Tongue (tissue), 1 donor: ENCODE measurements at regions not wholly inside any gene's neighbourhood (a gene's known extent, or its start where the extent isn't known, plus 50 kb on each side); places are given as distances from the start of the nearest gene placed in this dataset.
"Not testable (repeated sequence)": the region's sequence is repeated elsewhere in the genome, so short reads cannot be mapped to it uniquely, and the experiment has no call there.

Source experiments
- DNase-seq: peaks from one replicate; pipeline ENCODE4 v3.0.0-alpha.2; 2015

DNA sequence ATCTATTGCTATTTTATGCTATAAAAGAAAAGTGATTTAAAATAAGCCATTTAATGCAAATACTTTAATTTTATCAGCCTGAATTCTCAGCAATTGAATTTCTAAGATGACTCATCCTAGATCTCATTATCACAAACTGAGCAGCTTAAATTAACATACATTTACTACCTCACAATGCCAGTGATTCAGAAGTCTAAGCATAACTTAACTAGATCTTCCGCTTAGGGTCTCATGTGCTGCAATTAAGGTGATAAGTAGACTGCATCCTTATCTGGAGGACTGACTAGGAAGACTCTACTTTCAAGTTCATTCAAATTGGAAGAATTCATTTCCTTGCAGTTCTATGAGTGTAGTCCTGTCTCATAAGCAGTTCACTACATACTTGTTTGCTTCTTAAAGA is 286.6 kb downstream of the COL11A1 start:
- no peak for DNase-seq

DNA sequence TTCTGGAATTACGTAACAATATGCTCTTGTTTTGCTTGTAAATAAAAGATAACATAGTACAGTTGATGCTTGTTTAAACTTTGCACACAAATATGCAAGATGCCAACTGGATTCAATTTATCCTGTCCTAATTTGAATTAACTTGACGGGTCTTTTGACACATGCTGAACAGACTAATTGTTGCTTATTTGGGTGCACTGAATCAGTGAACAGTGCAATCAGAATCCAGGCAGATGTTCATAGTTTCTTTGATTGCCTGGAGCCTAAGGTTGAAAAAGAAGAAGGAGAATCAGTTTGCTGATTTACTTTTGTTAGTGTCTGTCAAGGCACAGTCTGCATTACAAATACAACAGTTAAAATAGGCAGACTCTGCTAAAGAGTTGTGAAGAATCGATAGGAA is 307.9 kb downstream of the COL11A1 start:
- no peak for DNase-seq

DNA sequence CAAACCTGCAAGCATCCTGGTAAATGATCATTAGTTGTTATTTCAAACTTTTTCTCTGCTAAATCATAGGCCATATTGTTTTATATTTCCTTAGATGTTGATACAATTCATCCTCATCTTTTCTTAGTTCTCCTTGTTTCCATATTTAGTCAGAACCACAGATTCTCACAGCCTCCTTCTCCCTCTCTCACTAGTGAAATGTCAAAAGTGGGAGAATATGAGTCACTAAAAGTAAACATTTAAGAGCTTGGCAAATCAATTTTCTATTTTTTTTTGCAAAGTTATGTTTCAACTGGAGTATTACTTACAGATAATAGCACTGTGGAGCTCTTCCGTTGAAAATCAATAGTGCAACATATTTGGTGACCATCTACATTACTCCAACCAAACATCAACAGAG is 308.8 kb downstream of the COL11A1 start:
- no peak for DNase-seq

DNA sequence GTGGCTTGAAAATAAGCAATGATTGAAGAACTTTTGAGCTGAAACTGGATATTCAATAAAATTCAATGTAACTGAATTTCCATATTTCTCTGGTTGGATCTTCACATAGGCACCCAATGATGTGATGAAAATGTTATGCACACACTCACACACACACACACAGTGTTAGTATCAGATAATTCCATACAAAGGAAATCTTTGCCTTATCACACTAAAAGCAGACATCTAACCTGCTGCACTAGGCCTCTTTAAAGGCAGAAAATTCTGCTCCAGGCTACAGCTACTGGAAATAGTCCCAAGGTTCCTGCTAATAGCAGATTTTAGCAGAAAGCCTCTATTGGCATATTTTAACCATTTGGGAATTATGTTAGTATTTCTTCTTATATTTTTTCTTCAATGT is 309.6 kb downstream of the COL11A1 start:
- DNase-seq: no peak

DNA sequence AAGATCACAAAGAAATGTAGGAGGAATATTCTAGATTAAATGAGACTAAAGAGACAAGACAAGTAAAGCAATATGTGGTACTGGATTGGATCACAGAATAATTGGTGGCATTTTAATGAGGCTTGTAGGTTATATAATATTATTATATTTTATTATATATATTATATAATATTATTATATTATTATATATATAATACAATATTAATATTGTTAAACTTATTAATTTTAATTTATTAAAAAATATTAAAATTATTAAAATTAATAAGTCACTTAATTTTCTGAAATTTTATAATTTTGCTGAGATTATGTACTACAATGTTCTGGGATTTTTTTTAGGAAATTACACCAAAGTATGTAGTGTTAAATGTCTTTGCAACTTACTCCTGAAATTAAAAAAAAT is 311.9 kb downstream of the COL11A1 start:
- no peak for DNase-seq

DNA sequence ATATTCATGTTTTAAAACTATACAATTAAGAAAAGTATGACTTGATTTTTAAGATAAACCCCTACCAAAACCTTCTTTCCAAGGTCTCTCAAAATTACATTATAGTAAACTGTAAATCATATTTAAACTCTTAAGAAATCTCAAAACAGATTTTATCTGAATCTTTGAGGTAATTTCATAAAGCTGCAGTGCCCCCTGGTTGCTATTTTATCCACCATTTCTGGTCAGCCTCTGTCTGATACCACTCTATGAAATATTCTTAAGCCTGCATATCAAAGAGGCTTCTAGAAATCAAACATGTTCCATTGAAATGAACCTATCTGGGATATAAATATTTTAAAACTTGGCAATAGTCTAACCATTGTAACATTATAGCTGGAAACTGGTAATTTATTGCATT is 317.3 kb downstream of the COL11A1 start:
- peak; percentile 44 for DNase-seq

DNA sequence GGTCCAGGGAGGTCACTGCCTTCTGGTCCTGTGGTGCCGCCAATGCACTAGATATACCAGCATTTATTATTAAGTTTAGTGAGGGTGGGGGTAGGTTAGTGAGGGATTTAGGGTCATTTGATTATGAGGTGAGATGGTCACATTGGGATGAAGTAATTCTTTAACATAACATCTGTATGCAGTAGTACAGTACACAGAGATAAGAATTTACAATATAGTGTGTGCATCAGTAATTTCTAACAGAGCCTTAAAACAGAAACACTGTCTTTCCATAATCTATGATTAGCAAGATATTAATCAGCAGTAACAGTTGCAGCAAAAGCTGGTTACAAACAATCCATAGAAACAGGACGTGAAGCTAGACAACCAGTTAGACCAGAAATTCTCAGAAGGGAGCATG is 318.4 kb downstream of the COL11A1 start:
- not testable (repeated sequence) for DNase-seq

DNA sequence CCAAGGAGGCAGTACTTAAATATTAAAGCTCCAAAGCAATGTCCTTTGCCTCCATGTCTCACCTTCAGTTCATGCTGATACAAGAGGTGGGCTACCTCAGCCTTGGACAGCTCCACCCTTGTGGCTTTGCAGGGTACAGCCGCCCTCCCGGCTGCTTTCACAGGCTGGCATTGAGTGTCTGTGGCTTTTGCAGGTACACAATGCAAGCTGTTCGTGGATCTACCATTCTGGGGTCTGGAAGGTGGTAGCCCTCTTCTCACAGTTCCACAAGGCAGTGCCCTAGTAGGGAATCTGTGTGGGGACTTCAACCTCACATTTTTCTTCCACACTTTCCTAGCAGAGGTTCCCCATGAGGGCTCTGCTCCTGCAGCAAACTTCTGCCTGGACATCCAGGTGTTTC is 324.8 kb downstream of the COL11A1 start:
- no peak for DNase-seq

DNA sequence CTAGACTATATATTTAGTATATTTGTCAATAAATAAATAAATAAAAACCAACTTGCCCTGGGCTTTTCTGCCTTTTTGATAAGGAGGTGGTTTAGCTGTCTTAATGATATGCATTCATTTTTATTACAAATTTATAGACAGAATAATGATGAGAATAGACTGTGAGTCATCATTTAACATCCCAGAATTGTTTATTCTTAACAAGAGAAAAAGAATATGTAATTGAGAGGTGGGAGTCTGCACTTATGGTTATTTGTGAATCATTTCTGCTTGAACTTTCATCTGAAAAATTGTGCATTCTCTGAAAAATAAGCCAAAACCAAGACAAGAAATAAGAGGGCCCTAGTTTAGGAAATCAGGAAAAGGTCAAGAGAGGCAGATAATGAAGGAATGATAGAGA is 326.2 kb downstream of the COL11A1 start:
- DNase-seq: no peak

DNA sequence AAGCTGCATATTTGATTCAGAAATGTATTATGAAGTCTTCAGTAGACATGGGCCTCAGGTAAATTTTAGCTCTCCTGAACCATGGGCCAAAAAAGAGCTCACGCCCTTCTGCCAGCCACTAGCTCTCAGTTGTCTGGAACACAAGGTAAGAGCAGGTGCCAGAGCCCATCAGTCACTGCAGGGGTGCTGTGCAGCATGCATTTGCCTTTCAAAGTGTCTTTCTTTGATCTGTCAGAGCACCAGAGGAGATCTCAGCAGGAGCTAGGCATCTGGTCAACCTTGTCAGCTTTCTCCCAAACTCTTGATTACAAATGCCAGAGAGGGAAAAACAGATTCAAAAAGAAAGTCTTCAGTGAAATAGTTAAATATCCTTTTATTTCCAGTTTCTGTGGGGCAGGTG is 332.3 kb downstream of the COL11A1 start:
- no peak for DNase-seq

DNA sequence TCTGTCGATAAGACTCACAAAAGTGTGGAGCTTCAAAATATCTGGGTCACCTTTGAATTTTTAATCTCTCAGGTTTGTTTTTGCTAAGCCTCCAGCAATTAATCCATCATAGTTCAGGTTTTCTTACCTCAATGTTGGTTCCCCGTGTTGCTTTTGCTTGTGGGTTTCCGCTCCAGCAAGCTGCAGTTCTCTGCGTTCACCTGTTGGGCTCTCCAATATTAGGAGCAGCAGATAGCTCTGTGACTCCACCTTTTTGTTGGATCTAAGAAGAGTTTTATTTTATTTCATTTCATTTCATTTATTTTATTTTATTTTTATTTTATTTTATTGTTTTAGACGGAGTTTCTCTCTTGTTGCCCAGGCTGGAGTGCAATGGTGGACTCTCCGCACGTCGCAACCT is 335.5 kb downstream of the COL11A1 start:
- DNase-seq: no peak

DNA sequence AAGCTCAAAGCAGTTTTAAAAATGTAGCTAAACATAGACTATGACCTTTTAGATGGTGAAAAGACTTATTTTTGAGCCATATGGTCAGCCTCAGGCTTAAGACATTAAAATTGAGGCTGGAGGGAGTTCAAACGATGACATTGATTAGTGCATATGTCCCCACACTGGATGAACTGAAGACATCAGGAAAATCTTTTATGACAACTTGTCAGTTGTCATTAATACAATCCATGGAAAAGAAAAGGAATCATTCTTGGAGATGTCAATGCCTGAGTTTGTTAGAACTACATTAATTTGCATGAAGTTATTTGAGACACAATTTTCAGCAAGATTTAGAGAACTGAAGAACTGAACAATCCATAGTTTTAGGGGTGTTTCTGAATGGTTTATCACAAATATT is 349.9 kb downstream of the COL11A1 start:
- DNase-seq: no peak

DNA sequence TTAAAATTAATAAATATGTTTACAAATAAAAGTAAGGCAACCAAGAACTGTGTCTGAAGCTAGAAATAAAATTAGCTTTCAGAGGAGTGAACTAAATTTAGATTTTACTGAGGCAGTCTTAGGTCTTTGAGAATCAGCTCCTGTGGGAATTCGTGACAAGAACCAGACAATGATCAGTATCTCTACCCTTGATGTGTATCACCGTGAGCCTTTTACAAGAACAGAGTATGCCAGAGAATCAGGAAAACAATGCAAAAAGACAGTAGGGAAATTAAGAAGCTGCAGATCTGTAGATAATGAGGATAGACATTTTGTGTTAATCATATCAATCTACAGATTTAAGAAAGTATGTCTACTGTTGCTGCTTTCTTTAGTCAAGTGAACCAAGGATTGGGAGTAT is 351.0 kb downstream of the COL11A1 start:
- no peak for DNase-seq

DNA sequence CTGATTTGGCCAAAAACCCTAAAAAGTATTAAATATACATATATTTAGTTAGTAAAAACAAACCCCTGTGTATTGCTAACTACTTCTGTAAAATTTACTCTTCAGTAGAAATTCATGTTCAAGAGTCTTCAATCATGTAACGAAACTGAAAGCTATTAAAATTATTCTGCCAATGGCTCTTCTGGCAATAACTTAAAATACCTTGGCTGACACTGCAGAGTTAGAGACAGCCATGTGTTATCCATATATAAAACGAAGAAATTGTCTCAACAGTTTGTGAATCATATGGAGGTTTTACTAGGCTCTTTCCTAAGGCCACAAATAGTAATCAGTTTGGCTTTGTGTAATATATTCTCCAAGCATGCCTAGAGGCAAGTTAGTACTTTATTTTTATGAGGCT is 357.2 kb downstream of the COL11A1 start:
- no peak for DNase-seq

DNA sequence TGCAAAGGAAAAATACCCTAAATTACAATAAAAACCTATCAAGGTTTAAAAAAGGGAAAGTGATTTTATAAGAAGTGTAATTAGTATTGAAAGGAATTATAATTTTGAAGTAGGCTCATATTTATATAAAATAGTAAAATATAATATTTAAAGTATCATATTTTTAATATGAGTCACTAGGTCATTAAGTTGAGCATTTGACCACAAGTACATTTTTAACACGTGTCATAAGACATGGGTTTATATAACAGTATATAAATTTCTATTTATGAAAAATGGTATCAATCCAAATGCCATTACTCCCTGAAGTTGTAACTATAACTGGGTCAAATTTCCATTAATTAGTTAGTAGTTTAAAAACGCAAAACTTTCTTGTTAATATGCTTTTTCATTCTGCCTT is 365.9 kb downstream of the COL11A1 start:
- no peak for DNase-seq

DNA sequence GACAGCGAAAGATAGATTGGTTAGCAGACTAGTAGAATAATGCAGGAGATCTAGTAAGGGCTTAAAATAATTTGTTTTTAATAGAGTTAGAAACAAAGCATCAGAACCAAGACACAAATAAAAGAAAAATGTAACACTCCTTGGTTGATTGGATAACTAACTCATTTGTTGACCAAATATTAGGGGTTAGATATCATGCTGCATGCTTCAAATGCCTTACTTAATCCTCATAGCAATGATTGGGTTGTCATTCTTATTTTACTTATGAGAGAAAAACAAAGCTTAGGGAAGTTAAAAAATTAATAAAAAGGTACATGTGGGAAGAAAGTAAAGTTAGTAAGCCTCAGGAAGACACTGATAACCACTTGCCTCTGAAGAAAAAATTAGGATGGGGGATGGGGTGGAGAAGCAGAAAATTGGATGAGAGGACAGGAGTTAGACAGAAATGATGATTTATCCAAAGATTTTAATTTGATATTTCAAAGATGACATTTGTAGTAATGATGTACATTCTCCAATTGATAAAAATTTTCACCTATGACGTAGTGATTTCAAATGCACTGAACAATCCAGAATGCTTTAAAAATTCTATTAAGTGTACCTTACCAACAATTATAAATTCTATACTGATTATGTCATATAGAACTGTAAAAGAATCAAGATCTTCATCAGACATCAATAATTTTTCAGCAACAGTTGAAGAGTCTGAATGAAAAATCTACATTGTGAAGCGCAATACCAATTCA is 374.7 kb downstream of the COL11A1 start:
- no peak for DNase-seq

DNA sequence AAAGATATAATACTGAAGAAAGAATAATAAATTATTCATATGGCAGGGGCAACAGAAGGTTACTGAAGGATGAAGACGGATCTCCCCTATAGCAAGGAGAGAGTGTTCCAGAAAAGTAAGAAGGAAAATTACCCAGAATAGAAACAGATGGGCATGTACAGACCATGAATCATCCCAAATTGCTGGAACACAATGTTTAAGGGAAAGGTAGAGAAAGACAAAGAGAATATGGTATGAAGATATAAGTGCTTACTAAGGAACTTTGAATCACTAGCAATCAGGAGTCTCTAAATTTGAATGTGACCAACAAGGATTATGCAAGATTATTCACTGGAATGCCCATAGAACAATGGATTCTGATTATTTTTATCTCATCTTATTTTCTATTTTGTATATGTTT is 375.4 kb downstream of the COL11A1 start:
- no peak for DNase-seq

DNA sequence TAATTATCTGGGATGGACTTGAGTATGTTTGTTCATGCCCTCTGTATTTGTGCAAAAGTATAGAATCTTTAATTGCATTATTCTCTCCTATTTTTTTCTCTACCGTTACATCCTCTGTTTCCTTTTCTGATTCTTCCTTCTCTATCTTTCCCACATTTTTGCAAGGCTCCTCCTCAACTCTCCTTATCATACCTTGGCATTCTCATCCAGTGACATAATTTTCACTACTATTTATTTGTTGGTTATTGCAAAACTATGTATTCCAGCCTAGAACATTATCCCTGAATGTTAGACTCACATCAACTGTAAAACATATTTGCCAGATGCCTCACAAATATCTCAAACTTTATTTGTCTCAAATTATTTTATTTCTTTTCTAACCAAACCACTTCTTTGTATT is 381.9 kb downstream of the COL11A1 start:
- DNase-seq: no peak

DNA sequence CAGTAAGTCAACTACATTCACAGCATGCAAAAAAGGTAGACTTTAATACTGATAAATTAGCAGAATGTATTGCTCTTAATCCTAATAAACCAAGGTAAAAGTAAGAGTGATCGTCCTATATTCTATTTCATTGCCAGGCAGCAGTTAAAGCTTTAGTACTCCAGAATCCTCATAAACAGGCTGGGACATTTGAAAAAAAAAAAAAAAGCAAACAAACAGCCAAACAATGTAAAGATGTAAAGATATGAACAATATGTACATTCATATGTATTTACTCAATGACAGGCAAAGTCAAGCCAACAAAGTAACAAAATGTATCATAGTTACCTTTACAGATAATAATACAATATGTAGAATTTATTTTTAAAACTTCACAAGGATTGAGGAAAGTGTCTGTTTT is 383.6 kb downstream of the COL11A1 start:
- no peak for DNase-seq

DNA sequence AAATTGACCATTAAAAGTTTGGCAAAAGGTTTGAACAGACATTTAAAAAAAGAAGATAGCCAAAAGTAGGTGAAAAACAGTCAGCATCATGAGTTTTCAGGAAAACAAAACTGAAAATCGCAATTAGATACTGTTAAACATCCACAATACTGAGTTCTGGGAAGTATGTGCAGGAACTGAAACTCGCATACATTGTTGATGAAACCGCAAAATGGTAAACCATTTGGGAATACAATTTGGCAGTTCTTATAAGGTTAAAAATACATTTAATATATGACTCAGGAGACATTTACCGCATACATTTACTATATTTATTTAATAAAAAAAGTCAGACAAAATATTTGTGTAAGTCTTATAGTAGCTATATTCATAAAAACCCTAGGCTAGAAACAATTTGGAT is 393.2 kb downstream of the COL11A1 start:
- no peak for DNase-seq

DNA sequence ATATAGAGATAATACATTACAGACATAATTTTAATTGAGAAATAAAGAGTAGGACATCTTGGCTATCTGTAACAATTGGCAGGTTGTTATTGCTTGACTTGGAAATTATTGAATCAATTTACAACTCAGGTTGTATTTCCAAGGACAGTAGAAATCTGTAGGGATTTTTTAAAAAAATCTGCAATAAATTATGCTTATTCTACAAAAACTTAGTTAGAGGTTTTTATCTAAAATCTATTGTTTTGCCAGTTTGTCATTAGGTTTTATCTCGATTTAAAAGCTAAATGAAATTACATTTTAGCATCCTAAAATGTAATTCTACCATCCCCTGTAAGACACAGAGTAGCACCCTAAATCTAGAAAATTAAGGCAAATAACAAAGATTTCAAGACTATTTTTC is 408.8 kb downstream of the COL11A1 start:
- no peak for DNase-seq

DNA sequence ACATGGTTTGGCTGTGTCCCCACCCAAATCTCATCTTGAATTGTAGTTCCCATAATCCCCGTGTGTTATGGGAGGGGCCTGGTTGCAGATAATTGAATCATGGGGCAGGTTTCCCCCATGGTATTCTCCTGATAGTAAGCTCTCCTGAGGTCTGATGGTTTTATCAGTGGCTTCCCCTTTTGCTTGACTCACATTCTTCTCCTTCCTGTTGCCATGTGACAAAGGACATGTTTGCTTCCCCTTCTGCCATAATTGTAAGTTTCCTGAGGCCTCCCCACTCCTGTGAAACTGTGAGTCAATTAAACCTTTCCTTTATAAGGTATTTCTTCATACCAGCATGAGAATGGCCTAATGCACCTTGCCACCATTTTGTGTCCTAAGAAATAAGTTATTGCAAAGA is 415.0 kb downstream of the COL11A1 start:
- no peak for DNase-seq

DNA sequence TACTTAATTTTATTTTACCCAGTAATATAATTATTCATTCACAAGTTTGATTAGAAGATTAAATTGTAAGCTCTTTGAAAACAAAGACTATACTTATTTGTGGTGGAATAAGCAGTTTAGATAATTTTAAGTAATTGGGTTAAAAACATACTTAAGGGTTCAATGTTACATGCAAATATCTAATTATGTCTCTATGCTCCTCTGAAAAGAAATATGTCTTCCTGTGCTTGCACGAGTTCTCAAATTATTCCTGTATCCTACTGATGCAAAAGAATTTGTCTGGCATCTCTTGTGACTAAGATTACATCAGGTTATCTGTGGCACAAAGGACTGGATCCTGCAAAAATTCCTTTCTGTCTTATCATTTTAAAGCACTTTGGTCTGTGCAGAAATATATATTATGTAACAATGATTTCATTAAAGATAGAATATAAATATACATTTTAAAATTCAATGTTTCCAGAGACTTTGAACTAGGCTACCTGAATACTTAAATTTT is 416.7 kb downstream of the COL11A1 start:
- DNase-seq: no peak

DNA sequence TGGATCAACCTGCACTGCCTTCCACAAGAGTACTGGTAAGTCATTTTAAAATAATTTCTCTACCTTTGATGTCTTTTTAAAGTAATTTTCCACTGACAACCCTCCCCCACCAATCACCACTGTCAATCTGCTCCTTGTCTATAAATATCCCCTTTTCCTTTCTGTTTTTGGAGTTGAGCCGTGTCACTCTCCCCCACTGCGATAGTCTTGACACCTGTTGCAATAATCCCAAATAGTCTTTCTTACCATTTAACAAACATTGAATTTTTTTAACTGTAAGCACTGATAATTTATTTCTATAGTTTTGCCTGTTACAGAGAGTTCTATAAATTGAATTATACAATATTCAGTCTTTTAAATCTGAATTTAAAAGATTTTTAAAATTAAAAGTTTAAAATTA is 420.9 kb downstream of the COL11A1 start:
- no peak for DNase-seq

DNA sequence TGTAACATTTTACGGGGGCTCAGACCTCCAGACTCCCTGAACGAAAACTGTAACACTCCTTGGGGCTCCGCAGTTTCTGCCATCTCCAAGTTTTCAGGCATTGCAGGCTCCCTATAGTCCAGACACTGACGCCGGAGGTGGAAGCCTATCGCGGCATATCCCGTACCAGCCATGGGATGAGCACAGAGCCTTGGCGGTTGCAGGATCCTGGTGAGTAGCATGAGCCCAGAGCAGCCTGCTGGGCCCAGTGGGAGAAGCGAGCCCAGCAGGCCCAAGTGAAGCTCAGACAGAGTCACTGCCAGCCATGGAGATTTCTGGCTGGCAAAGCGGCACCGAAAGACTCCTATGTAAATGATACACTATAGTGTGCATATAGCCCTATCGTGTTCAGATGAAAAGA is 446.8 kb downstream of the COL11A1 start:
- no peak for DNase-seq
